GM23248 (cell line): ENCODE measurements at regions not wholly inside any gene's neighbourhood (a gene's known extent, or its start where the extent isn't known, plus 50 kb on each side); places are given as distances from the start of the nearest gene placed in this dataset.
A peak's percentile ranks its signal among the peaks of the same experiment; 100 is the strongest.

ENCODE experiments used
- DNase-seq: peaks from one replicate; pipeline ENCODE4 v3.0.0-alpha.2; 2015
- H2AFZ ChIP-seq: fragments of 200-600 bp; sonication (generic); 2 replicates; pipeline ENCODE4 v1.6.1; 2016; ENCODE audit warnings: antibody characterized with exemption
- H3F3A ChIP-seq: fragments of 200-600 bp; sonication (generic); 2 replicates; pipeline ENCODE4 v1.6.1; 2016; ENCODE audit warnings: mild to moderate bottlenecking, antibody characterized with exemption, mixed run types; ENCODE audit not compliant: insufficient read depth
- H3K27ac ChIP-seq: fragments of 200-600 bp; sonication (generic); 2 replicates; pipeline ENCODE4 v1.5.1; 2016; ENCODE audit warnings: mild to moderate bottlenecking
- H3K27me3 ChIP-seq: fragments of 200-600 bp; sonication (generic); replicated peaks from 2 replicates; pipeline ENCODE4 v1.6.1; 2016; ENCODE audit warnings: mild to moderate bottlenecking; ENCODE audit not compliant: insufficient read depth
- H3K36me3 ChIP-seq: fragments of 200-600 bp; sonication (generic); 2 replicates; pipeline ENCODE4 v1.6.1; 2016; ENCODE audit warnings: low read depth, mild to moderate bottlenecking
- H3K4me1 ChIP-seq: fragments of 200-600 bp; sonication (generic); 2 replicates; pipeline ENCODE4 v1.6.1; 2016; ENCODE audit warnings: mild to moderate bottlenecking; ENCODE audit not compliant: insufficient read depth
- H3K4me2 ChIP-seq: fragments of 200-600 bp; sonication (generic); one replicate; pipeline ENCODE4 v1.6.1; 2016; ENCODE audit warnings: mild to moderate bottlenecking; ENCODE audit not compliant: unreplicated experiment
- H3K4me3 ChIP-seq: fragments of 200-600 bp; sonication (generic); 2 replicates; pipeline ENCODE4 v1.5.1; 2016; ENCODE audit warnings: mild to moderate bottlenecking
- H3K79me2 ChIP-seq: fragments of 200-600 bp; sonication (generic); 2 replicates; pipeline ENCODE4 v1.6.1; 2016; ENCODE audit warnings: mild to moderate bottlenecking; ENCODE audit not compliant: insufficient read depth
- H3K9ac ChIP-seq: fragments of 200-600 bp; sonication (generic); 2 replicates; pipeline ENCODE4 v1.6.1; 2016; ENCODE audit warnings: mild to moderate bottlenecking
- H3K9me2 ChIP-seq: fragments of 200-600 bp; sonication (generic); 2 replicates; pipeline ENCODE4 v1.6.1; 2016; ENCODE audit warnings: mixed run types, mild to moderate bottlenecking, moderate library complexity; ENCODE audit not compliant: insufficient read depth
- H3K9me3 ChIP-seq: fragments of 200-600 bp; sonication (generic); one replicate; pipeline ENCODE4 v1.6.1; 2017; ENCODE audit warnings: low read depth
- H4K20me1 ChIP-seq: fragments of 200-600 bp; sonication (generic); 2 replicates; pipeline ENCODE4 v1.6.0; 2016; ENCODE audit not compliant: insufficient read depth
- EZH2 ChIP-seq: fragments of 200-600 bp; sonication (generic); IDR thresholded peaks from 2 replicates; pipeline ENCODE4 v1.6.1; 2018; ENCODE audit warnings: antibody characterized with exemption, mild to moderate bottlenecking; ENCODE audit not compliant: insufficient read depth, poor library complexity, severe bottlenecking
- EZH2phosphoT487 ChIP-seq: fragments of 200-600 bp; sonication (generic); IDR thresholded peaks from 2 replicates; pipeline ENCODE4 v1.6.1; 2018; ENCODE audit warnings: antibody characterized with exemption, moderate library complexity, mild to moderate bottlenecking, low read depth; ENCODE audit not compliant: insufficient read depth
- WGBS, 2 experiments: methylation state at CpG; one replicate each; pipeline ENCODE4 v1.1.6; 2015 to 2017; ENCODE audit warnings: low lambda C conversion rate in 2 of 2, low coverage in 1 of 2; ENCODE audit errors: missing lambda C conversion rate in 2 of 2; 5-methylcytosine and 5-hydroxymethylcytosine counted together
- in situ Hi-C: fragments of 300-500 bp; cut with MboI; formaldehyde crosslinking; loops from 2 replicates; pipeline ENCODE4 v1.15.0; 2020

GRCh38 chr13:74289861-74290773, 155.9 kb upstream of the KLF12 start:
- no peaks in the 10 kb centered on the region for H3K9me2 ChIP-seq
- no peak for TF ChIP-seq EZH2
- TF ChIP-seq EZH2phosphoT487: no peak
- peak overlapping the region; percentile 73 for H3K4me2 ChIP-seq
- H3K9me3 ChIP-seq: no peaks in the 10 kb centered on the region
- peaks cover 10% of the 10 kb centered on the region; the same call in 1 of the 2 replicates for H3K4me1 ChIP-seq
- H3K36me3 ChIP-seq: no peaks in the 10 kb centered on the region
- no peak overlapping the region for H3K9ac ChIP-seq
- H2AFZ ChIP-seq: peak overlapping the region; percentile 65
- peak overlapping the region; percentile 49 for H3K4me3 ChIP-seq
- DNase-seq: peak; percentile 73
- H4K20me1 ChIP-seq: no peaks in the 10 kb centered on the region
- WGBS, 2 experiments: 15 to 16% methylated on average over 10 of the region's 10 CpGs
- in situ Hi-C loops: loop anchor here (25.0 kb wide), 1 partner anchor 453 kb away; no protein-coding TSS in a partner anchor
- H3K27ac ChIP-seq: no peak overlapping the region
- H3K27me3 ChIP-seq: no peaks in the 10 kb centered on the region
- H3K79me2 ChIP-seq: no peaks in the 10 kb centered on the region
- 0 out of 2 replicates have a peak, but pooled peaks cover 7% of the 10 kb centered on the region for H3F3A ChIP-seq

GRCh38 chr13:74289107-74289506, 154.9 kb upstream of the KLF12 start:
- H3K27ac ChIP-seq: no peak overlapping the region
- no peak overlapping the region for H3K9ac ChIP-seq
- no peak overlapping the region for H3K4me2 ChIP-seq
- peaks cover 10% of the 10 kb centered on the region; the same call in 1 of the 2 replicates for H3K4me1 ChIP-seq
- H3K27me3 ChIP-seq: no peaks in the 10 kb centered on the region
- H2AFZ ChIP-seq: no peak overlapping the region
- no peaks in the 10 kb centered on the region for H3K9me3 ChIP-seq
- in situ Hi-C loops: loop anchor here (25.0 kb wide), 1 partner anchor 452 kb away; no protein-coding TSS in a partner anchor
- no peak for DNase-seq
- H3K36me3 ChIP-seq: no peaks in the 10 kb centered on the region
- H3K9me2 ChIP-seq: no peaks in the 10 kb centered on the region
- TF ChIP-seq EZH2phosphoT487 (no peak), EZH2 (no peak)
- no peak overlapping the region for H3K4me3 ChIP-seq
- no peaks in the 10 kb centered on the region for H3K79me2 ChIP-seq
- H4K20me1 ChIP-seq: no peaks in the 10 kb centered on the region
- H3F3A ChIP-seq: 0 out of 2 replicates have a peak, but pooled peaks cover 7% of the 10 kb centered on the region
- 95 to 98% methylated on average over 7 of the region's 7 CpGs for WGBS, 2 experiments

- H4K20me1 ChIP-seq: no peaks in the 10 kb centered on the region
- WGBS, 2 experiments: 47 to 55% methylated on average over 10 of the region's 10 CpGs
- H3K9me2 ChIP-seq: no peaks in the 10 kb centered on the region
- no peaks in the 10 kb centered on the region for H3K9me3 ChIP-seq
- H3K27me3 ChIP-seq: no peaks in the 10 kb centered on the region
- in situ Hi-C loops: loop anchor here (25.0 kb wide), 1 partner anchor 451 kb away; no protein-coding TSS in a partner anchor
- peak overlapping the region; percentile 16 for H3K4me2 ChIP-seq
- no peak overlapping the region for H3K9ac ChIP-seq
- peak overlapping the region; percentile 41 for H2AFZ ChIP-seq
- peaks cover 10% of the 10 kb centered on the region; the same call in 1 of the 2 replicates for H3K4me1 ChIP-seq
- H3F3A ChIP-seq: 0 out of 2 replicates have a peak, but pooled peaks cover 7% of the 10 kb centered on the region
- no peak for DNase-seq
- no peaks in the 10 kb centered on the region for H3K79me2 ChIP-seq
- no peak overlapping the region for H3K27ac ChIP-seq
- H3K4me3 ChIP-seq: no peak overlapping the region
- H3K36me3 ChIP-seq: no peaks in the 10 kb centered on the region
- TF ChIP-seq EZH2 (no peak), EZH2phosphoT487 (no peak)
These were observed 154.2 kb upstream of the KLF12 start for GRCh38 chr13:74288361-74288911.

- peaks cover 10% of the 10 kb centered on the region; the same call in 1 of the 2 replicates for H3K4me1 ChIP-seq
- H3F3A ChIP-seq: 0 out of 2 replicates have a peak, but pooled peaks cover 7% of the 10 kb centered on the region
- WGBS, 2 experiments: 10 to 15% methylated on average over 3 to 4 of the region's 4 CpGs
- peak overlapping the region; percentile 41 for H2AFZ ChIP-seq
- DNase-seq: peak; percentile 55
- H3K9me3 ChIP-seq: no peaks in the 10 kb centered on the region
- no peaks in the 10 kb centered on the region for H3K36me3 ChIP-seq
- no peaks in the 10 kb centered on the region for H4K20me1 ChIP-seq
- H3K9ac ChIP-seq: no peak overlapping the region
- peak overlapping the region; percentile 16 for H3K4me2 ChIP-seq
- H3K9me2 ChIP-seq: no peaks in the 10 kb centered on the region
- no peak overlapping the region for H3K4me3 ChIP-seq
- no peaks in the 10 kb centered on the region for H3K27me3 ChIP-seq
- in situ Hi-C loops: loop anchor here (25.0 kb wide), 1 partner anchor 450 kb away; no protein-coding TSS in a partner anchor
- H3K27ac ChIP-seq: no peak overlapping the region
- no peaks in the 10 kb centered on the region for H3K79me2 ChIP-seq
- TF ChIP-seq EZH2phosphoT487: no peak
- no peak for TF ChIP-seq EZH2
These were observed 153.5 kb upstream of the KLF12 start for GRCh38 chr13:74287724-74288169.
